ENCODE measurements at regions not wholly inside any gene's neighbourhood (a gene's known extent, or its start where the extent isn't known, plus 50 kb on each side); places are given as distances from the start of the nearest gene placed in this dataset.

DNA sequence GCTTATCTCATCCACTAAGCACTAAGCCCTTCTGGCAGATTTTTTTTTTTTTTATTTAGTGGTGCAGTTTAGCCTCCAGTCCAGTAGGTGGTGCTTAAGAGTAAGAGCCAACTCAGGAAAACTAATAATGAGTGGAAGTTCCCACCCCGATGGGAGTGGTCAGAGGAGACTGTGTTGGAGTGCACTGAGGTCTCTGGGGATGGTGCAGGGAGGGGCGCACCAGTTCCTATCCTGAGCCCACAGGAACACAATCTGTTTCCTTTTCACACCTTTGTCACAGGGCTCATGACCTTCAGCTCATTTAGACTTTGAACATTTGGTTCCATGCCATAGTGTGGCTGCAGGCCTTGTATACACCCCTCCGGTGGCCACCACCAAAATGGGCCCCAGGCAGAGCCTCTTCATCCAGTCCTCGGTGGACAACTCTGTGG is 367.4 kb downstream of the SPRY2 start:
- TF ChIP-seq, protein P1, sequence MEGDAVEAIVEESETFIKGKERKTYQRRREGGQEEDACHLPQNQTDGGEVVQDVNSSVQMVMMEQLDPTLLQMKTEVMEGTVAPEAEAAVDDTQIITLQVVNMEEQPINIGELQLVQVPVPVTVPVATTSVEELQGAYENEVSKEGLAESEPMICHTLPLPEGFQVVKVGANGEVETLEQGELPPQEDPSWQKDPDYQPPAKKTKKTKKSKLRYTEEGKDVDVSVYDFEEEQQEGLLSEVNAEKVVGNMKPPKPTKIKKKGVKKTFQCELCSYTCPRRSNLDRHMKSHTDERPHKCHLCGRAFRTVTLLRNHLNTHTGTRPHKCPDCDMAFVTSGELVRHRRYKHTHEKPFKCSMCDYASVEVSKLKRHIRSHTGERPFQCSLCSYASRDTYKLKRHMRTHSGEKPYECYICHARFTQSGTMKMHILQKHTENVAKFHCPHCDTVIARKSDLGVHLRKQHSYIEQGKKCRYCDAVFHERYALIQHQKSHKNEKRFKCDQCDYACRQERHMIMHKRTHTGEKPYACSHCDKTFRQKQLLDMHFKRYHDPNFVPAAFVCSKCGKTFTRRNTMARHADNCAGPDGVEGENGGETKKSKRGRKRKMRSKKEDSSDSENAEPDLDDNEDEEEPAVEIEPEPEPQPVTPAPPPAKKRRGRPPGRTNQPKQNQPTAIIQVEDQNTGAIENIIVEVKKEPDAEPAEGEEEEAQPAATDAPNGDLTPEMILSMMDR (conservative IDR thresholded peaks at IDR 0.05; ENCODE audit: low read depth, low read length), result peak; percentile 55
- no peak for TF ChIP-seq EZH2 (IDR thresholded peaks at IDR 0.05; ENCODE audit: borderline replicate concordance, low read depth, low read length, poor library complexity, severe bottlenecking)
- Histone ChIP-seq H3K4me1 (ENCODE audit: insufficient read depth, low read length, poor library complexity, severe bottlenecking) (no peaks in the 10 kb centered on the region), H3K36me3 (ENCODE audit: insufficient read depth, low read length, poor library complexity, severe bottlenecking) (no peaks in the 10 kb centered on the region), H3K9me3 (ENCODE audit: low read depth, low read length, poor library complexity, severe bottlenecking) (peaks cover 11% of the 10 kb centered on the region), H3K4me3 (ENCODE audit: low read depth, low read length, poor library complexity, severe bottlenecking) (no peak overlapping the region), H3K27ac (ENCODE audit: low read depth, low read length, poor library complexity, severe bottlenecking) (no peak overlapping the region), H3K27me3 (replicated peaks; ENCODE audit: insufficient read depth, low read depth, low read length, poor library complexity) (no peaks in the 10 kb centered on the region)
- CTCF ChIA-PET, result no interaction called here
- intact Hi-C loops (cut with micrococcal nuclease; ENCODE audit: unreplicated experiment), result no loop called here
- DNase-seq (ENCODE audit: low spot score), result peak; percentile 48
- BruUV-seq (replicated peaks), result no TSS peak
- POLR2A ChIA-PET (ENCODE audit: low non-redundant PET), result interaction anchor here (0.5 to 0.6 kb wide), 2 partner anchors 18 to 29 kb away, joined by 3 read pairs; no protein-coding TSS in a partner anchor

DNA sequence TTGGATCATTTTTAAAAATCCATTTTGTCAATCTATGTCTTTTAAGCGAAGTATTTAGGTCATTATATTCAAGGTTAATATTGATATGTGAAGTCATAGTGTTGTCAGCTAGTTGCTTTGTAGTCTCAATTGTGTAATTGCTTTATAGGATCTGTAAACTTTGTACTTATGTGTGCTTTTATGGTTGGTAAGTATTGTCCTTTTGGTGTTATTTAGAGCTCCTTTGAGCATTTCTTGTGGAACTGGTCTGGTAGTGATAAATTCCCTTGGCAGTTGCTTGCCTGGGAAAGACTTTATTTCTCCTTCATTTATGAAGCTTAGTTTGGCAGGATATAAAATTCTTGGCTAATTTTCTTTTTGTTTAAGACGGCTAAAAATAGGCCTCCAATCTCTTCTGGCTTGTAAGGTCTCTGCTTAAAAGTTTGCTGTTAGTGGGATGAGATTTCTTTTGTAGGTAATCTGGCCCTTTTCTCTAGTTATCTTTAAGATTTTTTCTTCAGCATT is 368.8 kb downstream of the SPRY2 start:
- peaks cover 11% of the 10 kb centered on the region for H3K9me3 ChIP-seq (ENCODE audit: low read depth, low read length, poor library complexity, severe bottlenecking)
- H3K36me3 ChIP-seq (ENCODE audit: insufficient read depth, low read length, poor library complexity, severe bottlenecking), result no peaks in the 10 kb centered on the region
- DNase-seq (ENCODE audit: low spot score), result no peak
- ChIA-PET POLR2A (ENCODE audit: low non-redundant PET) (no interaction called here), CTCF (no interaction called here)
- H3K27me3 ChIP-seq (replicated peaks; ENCODE audit: insufficient read depth, low read depth, low read length, poor library complexity), result no peaks in the 10 kb centered on the region
- intact Hi-C loops (cut with micrococcal nuclease; ENCODE audit: unreplicated experiment), result no loop called here
- TF ChIP-seq, protein P1 (conservative IDR thresholded peaks at IDR 0.05; ENCODE audit: low read depth, low read length), result no peak
- TF ChIP-seq EZH2 (IDR thresholded peaks at IDR 0.05; ENCODE audit: borderline replicate concordance, low read depth, low read length, poor library complexity, severe bottlenecking), result no peak
- H3K4me3 ChIP-seq (ENCODE audit: low read depth, low read length, poor library complexity, severe bottlenecking), result no peak overlapping the region
- BruUV-seq (replicated peaks), result no TSS peak
- H3K27ac ChIP-seq (ENCODE audit: low read depth, low read length, poor library complexity, severe bottlenecking), result no peak overlapping the region
- no peaks in the 10 kb centered on the region for H3K4me1 ChIP-seq (ENCODE audit: insufficient read depth, low read length, poor library complexity, severe bottlenecking)

DNA sequence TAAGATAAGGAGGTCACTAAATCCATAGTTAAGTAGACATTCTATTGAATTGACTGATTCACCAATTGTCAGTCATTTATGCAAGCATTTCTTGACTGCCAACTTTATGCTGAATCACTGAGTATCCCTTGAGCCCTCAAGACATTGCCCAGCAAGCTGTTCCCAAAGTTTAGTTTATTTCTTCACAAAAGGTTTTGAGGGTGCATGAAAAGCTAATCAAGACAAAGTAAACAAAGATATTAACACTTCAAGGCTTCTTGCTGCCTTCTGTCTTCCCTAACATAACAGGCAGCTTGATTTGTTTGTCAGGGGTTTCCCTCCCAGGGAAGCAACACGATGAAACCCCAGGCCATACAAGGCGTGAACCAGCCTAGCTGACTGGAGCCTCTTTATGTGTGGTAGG is 374.4 kb downstream of the SPRY2 start:
- intact Hi-C loops (cut with micrococcal nuclease; ENCODE audit: unreplicated experiment), result no loop called here
- H3K27me3 ChIP-seq (replicated peaks; ENCODE audit: insufficient read depth, low read depth, low read length, poor library complexity), result no peaks in the 10 kb centered on the region
- BruUV-seq (replicated peaks), result no TSS peak
- H3K4me1 ChIP-seq (ENCODE audit: insufficient read depth, low read length, poor library complexity, severe bottlenecking), result no peaks in the 10 kb centered on the region
- no peak overlapping the region for H3K4me3 ChIP-seq (ENCODE audit: low read depth, low read length, poor library complexity, severe bottlenecking)
- ChIA-PET POLR2A (ENCODE audit: low non-redundant PET) (no interaction called here), CTCF (no interaction called here)
- H3K27ac ChIP-seq (ENCODE audit: low read depth, low read length, poor library complexity, severe bottlenecking), result peak overlapping the region; percentile 13
- TF ChIP-seq, protein P1 (conservative IDR thresholded peaks at IDR 0.05; ENCODE audit: low read depth, low read length), result no peak
- TF ChIP-seq EZH2 (IDR thresholded peaks at IDR 0.05; ENCODE audit: borderline replicate concordance, low read depth, low read length, poor library complexity, severe bottlenecking), result no peak
- H3K36me3 ChIP-seq (ENCODE audit: insufficient read depth, low read length, poor library complexity, severe bottlenecking), result no peaks in the 10 kb centered on the region
- no peaks in the 10 kb centered on the region for H3K9me3 ChIP-seq (ENCODE audit: low read depth, low read length, poor library complexity, severe bottlenecking)
- peak; percentile 18 for DNase-seq (ENCODE audit: low spot score)
